Activated T-cell treated with anti-CD3 and anti-CD28 coated beads, Interleukin-2, amount 50 U/mL, for 24 hours (primary cell): ENCODE measurements at regions not wholly inside any gene's neighbourhood (a gene's known extent, or its start where the extent isn't known, plus 50 kb on each side); places are given as distances from the start of the nearest gene placed in this dataset.

Experiments used
- DNase-seq: peaks from one replicate; pipeline ENCODE4 v3.0.0-alpha.2; 2020
- H3K27ac Mint-ChIP-seq: 2 replicates; pipeline ENCODE4 v1.8.0; 2020; ENCODE audit warnings: mild to moderate bottlenecking, mixed read lengths
- H3K27me3 Mint-ChIP-seq: 2 replicates; pipeline ENCODE4 v1.8.0; 2020; ENCODE audit warnings: mixed read lengths
- H3K36me3 Mint-ChIP-seq: 2 replicates; pipeline ENCODE4 v1.8.0; 2020; ENCODE audit warnings: low read depth, mixed read lengths
- H3K4me1 Mint-ChIP-seq: 2 replicates; pipeline ENCODE4 v1.8.0; 2020; ENCODE audit warnings: low read depth, mixed read lengths
- H3K4me3 Mint-ChIP-seq: 2 replicates; pipeline ENCODE4 v1.8.0; 2020; ENCODE audit warnings: mild to moderate bottlenecking, moderate library complexity, mixed read lengths
- H3K9me3 Mint-ChIP-seq: 2 replicates; pipeline ENCODE4 v1.8.0; 2020; ENCODE audit warnings: mixed read lengths

GRCh38 chr11:95547976-95548375 lies 241.6 kb downstream of the FAM76B start:
- Mint-ChIP-seq H3K4me1 (peaks cover 42% of the 10 kb centered on the region), H3K9me3 (no peaks in the 10 kb centered on the region), H3K27ac (no peak overlapping the region), H3K36me3 (no peaks in the 10 kb centered on the region), H3K4me3 (no peak overlapping the region), H3K27me3 (no peaks in the 10 kb centered on the region)
- no peak for DNase-seq

GRCh38 chr11:95547186-95547585 lies 242.4 kb downstream of the FAM76B start:
- Mint-ChIP-seq H3K36me3 (no peaks in the 10 kb centered on the region), H3K27me3 (no peaks in the 10 kb centered on the region), H3K27ac (no peak overlapping the region), H3K4me1 (peaks cover 42% of the 10 kb centered on the region), H3K4me3 (no peak overlapping the region), H3K9me3 (no peaks in the 10 kb centered on the region)
- no peak for DNase-seq

GRCh38 chr11:95545116-95545875 lies 244.3 kb downstream of the FAM76B start:
- Mint-ChIP-seq H3K27me3 (no peaks in the 10 kb centered on the region), H3K4me1 (peaks cover 42% of the 10 kb centered on the region), H3K9me3 (no peaks in the 10 kb centered on the region), H3K36me3 (no peaks in the 10 kb centered on the region), H3K27ac (no peak overlapping the region), H3K4me3 (no peak overlapping the region)
- DNase-seq, result no peak

- Mint-ChIP-seq H3K4me3 (no peak overlapping the region), H3K4me1 (peaks cover 35% of the 10 kb centered on the region), H3K27ac (no peak overlapping the region), H3K36me3 (no peaks in the 10 kb centered on the region), H3K9me3 (no peaks in the 10 kb centered on the region), H3K27me3 (no peaks in the 10 kb centered on the region)
- no peak for DNase-seq
These were observed 245.3 kb downstream of the FAM76B start for GRCh38 chr11:95544095-95544856.

- no peak for DNase-seq
- Mint-ChIP-seq H3K9me3 (no peaks in the 10 kb centered on the region), H3K27ac (no peak overlapping the region), H3K4me1 (peaks cover 31% of the 10 kb centered on the region), H3K36me3 (no peaks in the 10 kb centered on the region), H3K4me3 (no peak overlapping the region), H3K27me3 (no peaks in the 10 kb centered on the region)
These were observed 246.6 kb downstream of the FAM76B start for GRCh38 chr11:95542868-95543551.

- Mint-ChIP-seq H3K4me1 (peaks cover 20% of the 10 kb centered on the region), H3K27ac (no peak overlapping the region)
These were observed 247.9 kb downstream of the FAM76B start for GRCh38 chr11:95541715-95542114.

GRCh38 chr11:95536047-95536690 lies 253.4 kb downstream of the FAM76B start:
- no peak overlapping the region for H3K4me3 Mint-ChIP-seq
- DNase-seq, result no peak
- H3K4me1 Mint-ChIP-seq, result peaks cover 8% of the 10 kb centered on the region
- H3K36me3 Mint-ChIP-seq, result no peaks in the 10 kb centered on the region
- no peaks in the 10 kb centered on the region for H3K27me3 Mint-ChIP-seq
- H3K27ac Mint-ChIP-seq, result no peak overlapping the region
- peaks cover 20% of the 10 kb centered on the region for H3K9me3 Mint-ChIP-seq

More at GRCh38 chr11:95541715-95542114, 247.9 kb downstream of the FAM76B start:
- no peak for DNase-seq
- Mint-ChIP-seq H3K27me3 (no peaks in the 10 kb centered on the region), H3K4me3 (no peak overlapping the region), H3K36me3 (no peaks in the 10 kb centered on the region), H3K9me3 (no peaks in the 10 kb centered on the region)

GRCh38 chr11:95534809-95535208 lies 254.8 kb downstream of the FAM76B start:
- H3K9me3 Mint-ChIP-seq, result peaks cover 20% of the 10 kb centered on the region
- no peak overlapping the region for H3K27ac Mint-ChIP-seq
- H3K4me3 Mint-ChIP-seq, result no peak overlapping the region
- no peaks in the 10 kb centered on the region for H3K36me3 Mint-ChIP-seq
- peaks cover 8% of the 10 kb centered on the region for H3K4me1 Mint-ChIP-seq
- no peaks in the 10 kb centered on the region for H3K27me3 Mint-ChIP-seq
- DNase-seq, result no peak

GRCh38 chr11:95534226-95534625 lies 255.4 kb downstream of the FAM76B start:
- H3K4me1 Mint-ChIP-seq, result peaks cover 8% of the 10 kb centered on the region
- no peak overlapping the region for H3K4me3 Mint-ChIP-seq
- peaks cover 20% of the 10 kb centered on the region for H3K9me3 Mint-ChIP-seq
- no peaks in the 10 kb centered on the region for H3K27me3 Mint-ChIP-seq
- H3K36me3 Mint-ChIP-seq, result no peaks in the 10 kb centered on the region
- DNase-seq, result no peak
- no peak overlapping the region for H3K27ac Mint-ChIP-seq

- no peak for DNase-seq
- H3K27me3 Mint-ChIP-seq, result no peaks in the 10 kb centered on the region
- peaks cover 5% of the 10 kb centered on the region for H3K4me1 Mint-ChIP-seq
- H3K27ac Mint-ChIP-seq, result no peak overlapping the region
- H3K4me3 Mint-ChIP-seq, result no peak overlapping the region
- no peaks in the 10 kb centered on the region for H3K36me3 Mint-ChIP-seq
- peaks cover 20% of the 10 kb centered on the region for H3K9me3 Mint-ChIP-seq
These were observed 258.5 kb downstream of the FAM76B start for GRCh38 chr11:95531116-95531515.

GRCh38 chr11:95524314-95525036 lies 265.1 kb downstream of the FAM76B start:
- no peaks in the 10 kb centered on the region for H3K4me1 Mint-ChIP-seq

GRCh38 chr11:95522874-95523273 lies 266.7 kb downstream of the FAM76B start:
- Mint-ChIP-seq H3K27ac (no peak overlapping the region), H3K27me3 (no peaks in the 10 kb centered on the region), H3K9me3 (no peaks in the 10 kb centered on the region), H3K36me3 (no peaks in the 10 kb centered on the region), H3K4me1 (no peaks in the 10 kb centered on the region), H3K4me3 (no peak overlapping the region)
- DNase-seq, result no peak

More at GRCh38 chr11:95524314-95525036, 265.1 kb downstream of the FAM76B start:
- no peaks in the 10 kb centered on the region for H3K27me3 Mint-ChIP-seq
- DNase-seq, result no peak
- H3K36me3 Mint-ChIP-seq, result no peaks in the 10 kb centered on the region
- no peak overlapping the region for H3K4me3 Mint-ChIP-seq
- H3K27ac Mint-ChIP-seq, result no peak overlapping the region
- no peaks in the 10 kb centered on the region for H3K9me3 Mint-ChIP-seq

GRCh38 chr11:95521862-95522261 lies 267.7 kb downstream of the FAM76B start:
- no peaks in the 10 kb centered on the region for H3K36me3 Mint-ChIP-seq
- no peak overlapping the region for H3K4me3 Mint-ChIP-seq
- H3K27me3 Mint-ChIP-seq, result no peaks in the 10 kb centered on the region
- peaks cover 3% of the 10 kb centered on the region for H3K4me1 Mint-ChIP-seq
- DNase-seq, result no peak
- no peak overlapping the region for H3K27ac Mint-ChIP-seq
- H3K9me3 Mint-ChIP-seq, result no peaks in the 10 kb centered on the region

GRCh38 chr11:95521133-95521542 lies 268.4 kb downstream of the FAM76B start:
- Mint-ChIP-seq H3K27ac (no peak overlapping the region), H3K4me1 (peaks cover 5% of the 10 kb centered on the region), H3K36me3 (no peaks in the 10 kb centered on the region), H3K27me3 (no peaks in the 10 kb centered on the region), H3K4me3 (no peak overlapping the region), H3K9me3 (no peaks in the 10 kb centered on the region)
- DNase-seq, result no peak
